SK-N-SH (cell line): ENCODE measurements at regions not wholly inside any gene's neighbourhood (a gene's known extent, or its start where the extent isn't known, plus 50 kb on each side); places are given as distances from the start of the nearest gene placed in this dataset.

Source experiments
- CTCF ChIA-PET: fragments of 300-600, 350-600 bp; formaldehyde crosslinking; extraction: SDS; loops from one replicate; lab custom pipeline; 2021; lab: Yijun Ruan, JAX
- POLR2A ChIA-PET: fragments of 350-600 bp; sonication (Branson Sonifier 250); formaldehyde crosslinking; extraction: SDS; loops from one replicate; lab custom pipeline; 2020; ENCODE audit warnings: antibody characterized with exemption, inconsistent platforms; lab: Yijun Ruan, JAX
- DNase-seq: peaks from one replicate; pipeline ENCODE4 v3.0.0; 2012
- H2AFZ ChIP-seq: fragments of 200-600 bp; sonication (generic); 2 replicates; pipeline ENCODE4 v1.8.1; 2016; ENCODE audit warnings: antibody characterized with exemption, mild to moderate bottlenecking, low read depth
- H3F3A ChIP-seq: fragments of 200-600 bp; sonication (generic); replicated peaks from 2 replicates; pipeline ENCODE3; 2016; ENCODE audit warnings: antibody characterized with exemption, mild to moderate bottlenecking; ENCODE audit not compliant: insufficient read depth
- H3K27ac ChIP-seq, 2 experiments: fragments of 200-500 bp in 1 of 2; fragments of 200-600 bp in 1 of 2; sonication (Bioruptor generic) in 1 of 2; sonication (generic), shearing (Covaris generic) in 1 of 2; 2 replicates each; pipeline versions ENCODE4 v1.5.1 to v1.6.1; 2014 to 2016; ENCODE audit warnings: low read depth in 2 of 2, inconsistent platforms in 1 of 2, low read length in 1 of 2, mild to moderate bottlenecking in 1 of 2, mixed read lengths in 1 of 2
- H3K27me3 ChIP-seq: fragments of 200-600 bp; sonication (generic), shearing (Covaris generic); 2 replicates; pipeline ENCODE4 v1.6.1; 2016; ENCODE audit warnings: mixed run types; ENCODE audit not compliant: insufficient read depth
- H3K36me3 ChIP-seq, 2 experiments: fragments of 200-500 bp in 1 of 2; fragments of 200-600 bp in 1 of 2; sonication (Bioruptor generic) in 1 of 2; sonication (generic) in 1 of 2; replicated peaks in 1 of 2; 2 replicates each; pipeline versions ENCODE3 to v1.5.1; 2014 to 2016; ENCODE audit warnings: low read length in 1 of 2, mild to moderate bottlenecking in 1 of 2; ENCODE audit not compliant: insufficient read depth in 2 of 2, control insufficient read depth in 1 of 2
- H3K4me1 ChIP-seq, 2 experiments: fragments of 200-500 bp in 1 of 2; fragments of 200-600 bp in 1 of 2; sonication (Bioruptor generic) in 1 of 2; sonication (generic), shearing (Covaris generic) in 1 of 2; 2 replicates each; pipeline versions ENCODE4 v1.5.1 to v1.6.1; 2014 to 2016; ENCODE audit warnings: low read depth in 1 of 2, low read length in 1 of 2, mixed run types in 1 of 2; ENCODE audit not compliant: insufficient read depth in 2 of 2, control insufficient read depth in 1 of 2
- H3K4me2 ChIP-seq: fragments of 200-600 bp; sonication (generic), shearing (Covaris generic); 2 replicates; pipeline ENCODE4 v1.6.1; 2017; ENCODE audit warnings: mixed run types
- H3K4me3 ChIP-seq, 2 experiments: fragments of 200-500 bp in 1 of 2; fragments of 200-600 bp in 1 of 2; sonication (Bioruptor generic) in 1 of 2; sonication (generic), shearing (Covaris generic) in 1 of 2; 2 replicates each; pipeline versions ENCODE4 v1.5.1 to v1.8.1; 2014 to 2016; ENCODE audit warnings: low read depth in 2 of 2, inconsistent platforms in 1 of 2, low read length in 1 of 2, mild to moderate bottlenecking in 1 of 2, mixed read lengths in 1 of 2, moderate library complexity in 1 of 2
- H3K79me2 ChIP-seq: fragments of 200-600 bp; sonication (generic); 2 replicates; pipeline ENCODE4 v1.8.1; 2017; ENCODE audit warnings: mild to moderate bottlenecking; ENCODE audit not compliant: insufficient read depth
- H3K9ac ChIP-seq: fragments of 200-600 bp; sonication (generic); 2 replicates; pipeline ENCODE4 v1.6.1; 2017; ENCODE audit warnings: mixed run types
- H3K9me2 ChIP-seq: fragments of 200-600 bp; sonication (generic); 2 replicates; pipeline ENCODE4 v1.6.1; 2017; ENCODE audit warnings: mixed run types
- H3K9me3 ChIP-seq: fragments of 200-600 bp; sonication (generic); 2 replicates; pipeline ENCODE4 v1.6.1; 2017; ENCODE audit warnings: mixed run types, mild to moderate bottlenecking, moderate library complexity
- H4K20me1 ChIP-seq: fragments of 200-600 bp; sonication (generic); 2 replicates; pipeline ENCODE4 v1.6.1; 2017; ENCODE audit warnings: mild to moderate bottlenecking, mixed run types; ENCODE audit not compliant: insufficient read depth
- CHD2 ChIP-seq: fragments of 150-350 bp; IDR thresholded peaks from 2 replicates; pipeline ENCODE4 v1.6.1; 2018; ENCODE audit warnings: low read length; ENCODE audit not compliant: partially characterized antibody
- ELF1 ChIP-seq: IDR thresholded peaks from 2 replicates; pipeline ENCODE4 v1.4.0; 2012
- EZH2phosphoT487 ChIP-seq: fragments of 200-600 bp; sonication (generic); IDR thresholded peaks from 2 replicates; pipeline ENCODE4 v1.6.1; 2017; ENCODE audit warnings: low read depth, mixed run types, mild to moderate bottlenecking, antibody characterized with exemption, moderate library complexity, borderline replicate concordance
- FOSL2 ChIP-seq: IDR thresholded peaks from 2 replicates; pipeline ENCODE4 v1.4.0; 2012; ENCODE audit warnings: low read depth, mild to moderate bottlenecking, moderate library complexity, borderline replicate concordance
- NFIC ChIP-seq: IDR thresholded peaks from 2 replicates; pipeline ENCODE4 v1.4.0; 2012; ENCODE audit warnings: borderline replicate concordance
- NRF1 ChIP-seq: IDR thresholded peaks from 2 replicates; pipeline ENCODE4 v1.6.1; 2012; ENCODE audit warnings: low read depth, mild to moderate bottlenecking, low read length
- POLR2AphosphoS5 ChIP-seq: IDR thresholded peaks from 2 replicates; pipeline ENCODE4 v1.6.1; 2012; ENCODE audit warnings: low read depth, low read length
- RAD21 ChIP-seq: IDR thresholded peaks from 2 replicates; pipeline ENCODE4 v1.6.1; 2012; ENCODE audit warnings: mild to moderate bottlenecking, low read length
- RFX5 ChIP-seq: IDR thresholded peaks from 2 replicates; pipeline ENCODE4 v1.6.1; 2012; ENCODE audit warnings: mild to moderate bottlenecking, improper control_type of control experiment, low read length
- TAF1 ChIP-seq: IDR thresholded peaks from 2 replicates; pipeline ENCODE4 v1.6.1; 2012; ENCODE audit warnings: low read depth, mild to moderate bottlenecking, low read length, moderate library complexity, borderline replicate concordance
- TEAD4 ChIP-seq: IDR thresholded peaks from 2 replicates; pipeline ENCODE4 v1.4.0; 2012; ENCODE audit warnings: mild to moderate bottlenecking, borderline replicate concordance; ENCODE audit not compliant: insufficient read depth
- YY1 ChIP-seq: IDR thresholded peaks from 2 replicates; pipeline ENCODE4 v1.4.0; 2012; ENCODE audit warnings: low read depth, mild to moderate bottlenecking
- WGBS: methylation state at CpG from one replicate; pipeline ENCODE4 v1.1.6; 2017; ENCODE audit warnings: low lambda C conversion rate; 5-methylcytosine and 5-hydroxymethylcytosine counted together
- TF ChIP-seq, protein P1 (sequence below): fragments of 150-350 bp; IDR thresholded peaks from 2 replicates; pipeline ENCODE4 v1.6.1; 2016; ENCODE audit warnings: mild to moderate bottlenecking, low read depth, low read length
- TF ChIP-seq, protein P2 (sequence below): IDR thresholded peaks from 2 replicates; pipeline ENCODE4 v1.4.0; 2012; ENCODE audit warnings: low read depth
- TF ChIP-seq, protein P3 (sequence below): IDR thresholded peaks from 2 replicates; pipeline ENCODE4 v1.6.1; 2012; ENCODE audit warnings: mild to moderate bottlenecking, low read depth, low read length, moderate library complexity

DNA sequence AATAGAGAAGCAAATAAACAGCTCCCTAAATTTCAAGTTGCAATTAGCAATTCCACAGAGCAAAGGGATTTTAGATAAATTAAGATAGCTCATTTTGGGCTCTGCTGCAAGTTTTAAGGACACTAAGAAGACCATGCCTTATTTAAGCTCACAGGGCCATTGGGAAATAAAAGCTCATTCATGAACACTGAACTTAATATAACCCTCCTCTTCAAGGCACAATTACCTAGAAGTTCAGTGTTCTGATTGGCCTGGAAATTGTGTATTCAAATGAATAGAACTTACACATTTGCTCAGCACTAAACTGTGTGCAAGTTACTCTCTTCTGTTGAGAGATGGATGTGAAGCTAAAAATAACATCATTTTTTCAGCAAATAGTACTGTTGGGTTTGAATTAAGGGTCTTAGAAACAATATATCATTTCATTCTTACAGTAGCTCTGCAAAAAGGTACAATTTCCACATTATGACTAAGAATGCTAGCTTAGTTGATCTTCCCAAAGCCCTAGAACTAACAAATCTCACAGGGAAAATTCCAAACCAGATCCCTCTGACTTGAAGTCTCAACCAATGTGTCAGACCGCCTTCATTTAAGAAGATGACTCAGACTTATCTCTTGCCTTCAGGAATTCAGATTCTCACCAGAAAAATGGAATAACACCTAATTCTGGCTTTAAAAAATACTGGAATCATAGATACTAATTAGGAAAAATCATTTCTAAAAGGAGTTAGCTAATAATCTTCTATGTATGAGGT, 87.4 kb upstream of the LRRC55 start:
- Histone ChIP-seq H3F3A (peaks cover 7% of the 10 kb centered on the region), H3K4me3 (no peak overlapping the region), H3K9me3 (no peaks in the 10 kb centered on the region), H3K9ac (no peak overlapping the region), H3K9me2 (no peaks in the 10 kb centered on the region), H3K79me2 (no peaks in the 10 kb centered on the region), H3K4me1 (peaks cover 6 to 7% of the 10 kb centered on the region in 2 experiments; a peak in 2 of 4 replicates), H2AFZ (no peak overlapping the region), H4K20me1 (no peaks in the 10 kb centered on the region), H3K27ac (peak overlapping the region in 1 of 2 experiments; percentile 34; a peak in 1 of 4 replicates), H3K36me3 (no peaks in the 10 kb centered on the region), H3K27me3 (no peaks in the 10 kb centered on the region), H3K4me2 (no peak overlapping the region)
- POLR2A ChIA-PET: no interaction called here
- CTCF ChIA-PET: interaction anchor here (1.0 to 1.3 kb wide), 4 partner anchors 8 to 155 kb away, joined by 3 to 4 read pairs (median 4); no protein-coding TSS in a partner anchor
- no peak for DNase-seq
- TF ChIP-seq, protein P1, sequence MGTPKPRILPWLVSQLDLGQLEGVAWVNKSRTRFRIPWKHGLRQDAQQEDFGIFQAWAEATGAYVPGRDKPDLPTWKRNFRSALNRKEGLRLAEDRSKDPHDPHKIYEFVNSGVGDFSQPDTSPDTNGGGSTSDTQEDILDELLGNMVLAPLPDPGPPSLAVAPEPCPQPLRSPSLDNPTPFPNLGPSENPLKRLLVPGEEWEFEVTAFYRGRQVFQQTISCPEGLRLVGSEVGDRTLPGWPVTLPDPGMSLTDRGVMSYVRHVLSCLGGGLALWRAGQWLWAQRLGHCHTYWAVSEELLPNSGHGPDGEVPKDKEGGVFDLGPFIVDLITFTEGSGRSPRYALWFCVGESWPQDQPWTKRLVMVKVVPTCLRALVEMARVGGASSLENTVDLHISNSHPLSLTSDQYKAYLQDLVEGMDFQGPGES: no peak
- no peak for TF ChIP-seq NRF1
- TF ChIP-seq, protein P2, sequence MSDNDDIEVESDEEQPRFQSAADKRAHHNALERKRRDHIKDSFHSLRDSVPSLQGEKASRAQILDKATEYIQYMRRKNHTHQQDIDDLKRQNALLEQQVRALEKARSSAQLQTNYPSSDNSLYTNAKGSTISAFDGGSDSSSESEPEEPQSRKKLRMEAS: no peak
- no peak for TF ChIP-seq YY1
- no peak for TF ChIP-seq POLR2AphosphoS5
- no peak for TF ChIP-seq RAD21
- TF ChIP-seq TEAD4: no peak
- TF ChIP-seq CHD2: no peak
- TF ChIP-seq, protein P3, sequence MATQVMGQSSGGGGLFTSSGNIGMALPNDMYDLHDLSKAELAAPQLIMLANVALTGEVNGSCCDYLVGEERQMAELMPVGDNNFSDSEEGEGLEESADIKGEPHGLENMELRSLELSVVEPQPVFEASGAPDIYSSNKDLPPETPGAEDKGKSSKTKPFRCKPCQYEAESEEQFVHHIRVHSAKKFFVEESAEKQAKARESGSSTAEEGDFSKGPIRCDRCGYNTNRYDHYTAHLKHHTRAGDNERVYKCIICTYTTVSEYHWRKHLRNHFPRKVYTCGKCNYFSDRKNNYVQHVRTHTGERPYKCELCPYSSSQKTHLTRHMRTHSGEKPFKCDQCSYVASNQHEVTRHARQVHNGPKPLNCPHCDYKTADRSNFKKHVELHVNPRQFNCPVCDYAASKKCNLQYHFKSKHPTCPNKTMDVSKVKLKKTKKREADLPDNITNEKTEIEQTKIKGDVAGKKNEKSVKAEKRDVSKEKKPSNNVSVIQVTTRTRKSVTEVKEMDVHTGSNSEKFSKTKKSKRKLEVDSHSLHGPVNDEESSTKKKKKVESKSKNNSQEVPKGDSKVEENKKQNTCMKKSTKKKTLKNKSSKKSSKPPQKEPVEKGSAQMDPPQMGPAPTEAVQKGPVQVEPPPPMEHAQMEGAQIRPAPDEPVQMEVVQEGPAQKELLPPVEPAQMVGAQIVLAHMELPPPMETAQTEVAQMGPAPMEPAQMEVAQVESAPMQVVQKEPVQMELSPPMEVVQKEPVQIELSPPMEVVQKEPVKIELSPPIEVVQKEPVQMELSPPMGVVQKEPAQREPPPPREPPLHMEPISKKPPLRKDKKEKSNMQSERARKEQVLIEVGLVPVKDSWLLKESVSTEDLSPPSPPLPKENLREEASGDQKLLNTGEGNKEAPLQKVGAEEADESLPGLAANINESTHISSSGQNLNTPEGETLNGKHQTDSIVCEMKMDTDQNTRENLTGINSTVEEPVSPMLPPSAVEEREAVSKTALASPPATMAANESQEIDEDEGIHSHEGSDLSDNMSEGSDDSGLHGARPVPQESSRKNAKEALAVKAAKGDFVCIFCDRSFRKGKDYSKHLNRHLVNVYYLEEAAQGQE: no peak
- TF ChIP-seq RFX5: no peak
- TF ChIP-seq NFIC: no peak
- no peak for TF ChIP-seq ELF1
- no peak for TF ChIP-seq FOSL2
- TF ChIP-seq EZH2phosphoT487: no peak
- no peak for TF ChIP-seq TAF1
- WGBS: 43% methylated on average over 1 of the region's 1 CpG
